ENCODE measurements at regions not wholly inside any gene's neighbourhood (a gene's known extent, or its start where the extent isn't known, plus 50 kb on each side); places are given as distances from the start of the nearest gene placed in this dataset.

GRCh38 chr4:188372829-188373228, 233.6 kb downstream of the TRIML1 start:
- Histone ChIP-seq H2BK12ac (ENCODE audit: low read length) (no peak overlapping the region), H3K4me1 (ENCODE audit: control insufficient read depth in 2 of 2, insufficient read depth in 1 of 2, low read depth in 1 of 2, low read length in 2 of 2) (no peaks in the 10 kb centered on the region), H2BK120ac (ENCODE audit: low read depth, low read length) (no peak overlapping the region), H3K4me2 (ENCODE audit: insufficient read depth, low read length, poor library complexity, severe bottlenecking) (no peak overlapping the region), H4K91ac (ENCODE audit: low read depth, low read length, poor library complexity) (no peak overlapping the region), H3K4me3 (ENCODE audit: low read length in 2 of 2) (no peak overlapping the region), H3K18ac (ENCODE audit: low read length) (no peak overlapping the region), H2BK15ac (ENCODE audit: low read length) (no peak overlapping the region), H4K8ac (ENCODE audit: low read depth, low read length) (no peak overlapping the region), H3K36me3 (replicated peaks in 1 of 2; ENCODE audit: control insufficient read depth in 2 of 2, insufficient read depth in 2 of 2, low read length in 2 of 2) (no peaks in the 10 kb centered on the region), H3K27ac (replicated peaks; ENCODE audit: low read length) (no peak overlapping the region), H2AK5ac (ENCODE audit: low read depth, low read length) (no peak overlapping the region), H3K9me3 (replicated peaks in 1 of 2; ENCODE audit: control insufficient read depth in 2 of 2, insufficient read depth in 1 of 2, low read depth in 1 of 2, low read length in 2 of 2) (peaks cover under 1 to 3% of the 10 kb centered on the region in 2 donors), H2AFZ (ENCODE audit: low read length) (no peak overlapping the region), H3K23ac (ENCODE audit: low read depth, low read length, poor library complexity) (no peak overlapping the region), H3K14ac (ENCODE audit: low read length) (no peak overlapping the region), H3K9ac (ENCODE audit: low read depth, low read length, poor library complexity) (no peak overlapping the region), H3K79me1 (ENCODE audit: low read depth, low read length) (no peaks in the 10 kb centered on the region), H3K4ac (ENCODE audit: low read length) (no peak overlapping the region), H3K27me3 (ENCODE audit: control insufficient read depth in 3 of 3, insufficient read depth in 3 of 3, low read depth in 1 of 3, low read length in 3 of 3) (no peaks in the 10 kb centered on the region), H2BK5ac (ENCODE audit: low read length) (no peak overlapping the region)
- WGBS, 2 donors (ENCODE audit: extremely low coverage in 2 of 2, insufficient read length in 2 of 2, insufficient replicate concordance in 1 of 2): no CpG with 5 or more reads among the region's 3 CpGs
- no peak for DNase-seq (ENCODE audit: low spot score)

GRCh38 chr4:188374871-188375270, 235.6 kb downstream of the TRIML1 start:
- Histone ChIP-seq H3K4me2 (ENCODE audit: insufficient read depth, low read length, poor library complexity, severe bottlenecking) (no peak overlapping the region), H3K27ac (replicated peaks; ENCODE audit: low read length) (no peak overlapping the region), H2BK15ac (ENCODE audit: low read length) (no peak overlapping the region), H3K9me3 (replicated peaks in 1 of 2; ENCODE audit: control insufficient read depth in 2 of 2, insufficient read depth in 1 of 2, low read depth in 1 of 2, low read length in 2 of 2) (peaks cover 3% of the 10 kb centered on the region in 2 donors), H3K9ac (ENCODE audit: low read depth, low read length, poor library complexity) (no peak overlapping the region), H3K23ac (ENCODE audit: low read depth, low read length, poor library complexity) (no peak overlapping the region), H2AK5ac (ENCODE audit: low read depth, low read length) (no peak overlapping the region), H2BK12ac (ENCODE audit: low read length) (no peak overlapping the region), H2BK5ac (ENCODE audit: low read length) (no peak overlapping the region), H2AFZ (ENCODE audit: low read length) (no peak overlapping the region), H3K36me3 (replicated peaks in 1 of 2; ENCODE audit: control insufficient read depth in 2 of 2, insufficient read depth in 2 of 2, low read length in 2 of 2) (no peaks in the 10 kb centered on the region), H2BK120ac (ENCODE audit: low read depth, low read length) (no peak overlapping the region), H3K14ac (ENCODE audit: low read length) (no peak overlapping the region), H3K4ac (ENCODE audit: low read length) (no peak overlapping the region), H4K8ac (ENCODE audit: low read depth, low read length) (no peak overlapping the region), H3K27me3 (ENCODE audit: control insufficient read depth in 3 of 3, insufficient read depth in 3 of 3, low read depth in 1 of 3, low read length in 3 of 3) (no peaks in the 10 kb centered on the region), H3K18ac (ENCODE audit: low read length) (no peak overlapping the region), H3K4me3 (ENCODE audit: low read length in 2 of 2) (no peak overlapping the region), H3K4me1 (ENCODE audit: control insufficient read depth in 2 of 2, insufficient read depth in 1 of 2, low read depth in 1 of 2, low read length in 2 of 2) (no peaks in the 10 kb centered on the region), H4K91ac (ENCODE audit: low read depth, low read length, poor library complexity) (no peak overlapping the region), H3K79me1 (ENCODE audit: low read depth, low read length) (no peaks in the 10 kb centered on the region)
- no CpG with 5 or more reads among the region's 5 CpGs for WGBS, 2 donors (ENCODE audit: extremely low coverage in 2 of 2, insufficient read length in 2 of 2, insufficient replicate concordance in 1 of 2)
- no peak for DNase-seq (ENCODE audit: low spot score)

DNA sequence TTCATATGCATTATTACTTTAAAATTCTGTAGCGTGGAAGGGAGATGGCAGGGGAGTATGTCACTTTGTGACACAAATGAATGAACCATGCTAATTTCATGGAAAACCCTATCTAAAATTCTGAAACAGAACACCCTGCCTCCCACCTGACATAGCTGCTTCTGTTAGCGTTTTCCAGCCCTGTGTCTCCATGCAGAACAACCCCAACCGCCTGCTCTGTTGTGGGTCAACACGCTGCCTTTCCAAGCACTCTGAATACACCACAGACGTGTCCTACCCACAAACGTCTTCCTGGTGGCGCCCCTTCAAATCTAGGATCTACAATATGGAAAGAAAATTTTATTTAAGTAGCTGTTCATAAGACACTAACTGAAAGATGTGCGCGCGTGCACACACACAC, 238.6 kb downstream of the TRIML1 start:
- no peak overlapping the region for H3K9ac ChIP-seq (ENCODE audit: low read depth, low read length, poor library complexity)
- H3K79me1 ChIP-seq (ENCODE audit: low read depth, low read length): no peaks in the 10 kb centered on the region
- H3K27ac ChIP-seq (replicated peaks; ENCODE audit: low read length): no peak overlapping the region
- H3K4me3 ChIP-seq (ENCODE audit: low read length in 2 of 2): no peak overlapping the region
- no peak overlapping the region for H3K14ac ChIP-seq (ENCODE audit: low read length)
- DNase-seq (ENCODE audit: low spot score): no peak
- no peaks in the 10 kb centered on the region for H3K36me3 ChIP-seq (replicated peaks in 1 of 2; ENCODE audit: control insufficient read depth in 2 of 2, insufficient read depth in 2 of 2, low read length in 2 of 2)
- no peak overlapping the region for H3K23ac ChIP-seq (ENCODE audit: low read depth, low read length, poor library complexity)
- H3K4me1 ChIP-seq (ENCODE audit: control insufficient read depth in 2 of 2, insufficient read depth in 1 of 2, low read depth in 1 of 2, low read length in 2 of 2): no peaks in the 10 kb centered on the region
- H4K8ac ChIP-seq (ENCODE audit: low read depth, low read length): no peak overlapping the region
- H4K91ac ChIP-seq (ENCODE audit: low read depth, low read length, poor library complexity): no peak overlapping the region
- no peak overlapping the region for H2BK120ac ChIP-seq (ENCODE audit: low read depth, low read length)
- WGBS, 2 donors (ENCODE audit: extremely low coverage in 2 of 2, insufficient read length in 2 of 2, insufficient replicate concordance in 1 of 2): no CpG with 5 or more reads among the region's 10 CpGs
- no peak overlapping the region for H3K4me2 ChIP-seq (ENCODE audit: insufficient read depth, low read length, poor library complexity, severe bottlenecking)
- H3K9me3 ChIP-seq (replicated peaks in 1 of 2; ENCODE audit: control insufficient read depth in 2 of 2, insufficient read depth in 1 of 2, low read depth in 1 of 2, low read length in 2 of 2): peaks cover 3% of the 10 kb centered on the region in 2 donors
- H3K18ac ChIP-seq (ENCODE audit: low read length): no peak overlapping the region
- H3K4ac ChIP-seq (ENCODE audit: low read length): no peak overlapping the region
- no peak overlapping the region for H2AK5ac ChIP-seq (ENCODE audit: low read depth, low read length)
- no peaks in the 10 kb centered on the region for H3K27me3 ChIP-seq (ENCODE audit: control insufficient read depth in 3 of 3, insufficient read depth in 3 of 3, low read depth in 1 of 3, low read length in 3 of 3)
- H2BK12ac ChIP-seq (ENCODE audit: low read length): no peak overlapping the region
- no peak overlapping the region for H2BK15ac ChIP-seq (ENCODE audit: low read length)
- H2BK5ac ChIP-seq (ENCODE audit: low read length): no peak overlapping the region
- H2AFZ ChIP-seq (ENCODE audit: low read length): no peak overlapping the region

DNA sequence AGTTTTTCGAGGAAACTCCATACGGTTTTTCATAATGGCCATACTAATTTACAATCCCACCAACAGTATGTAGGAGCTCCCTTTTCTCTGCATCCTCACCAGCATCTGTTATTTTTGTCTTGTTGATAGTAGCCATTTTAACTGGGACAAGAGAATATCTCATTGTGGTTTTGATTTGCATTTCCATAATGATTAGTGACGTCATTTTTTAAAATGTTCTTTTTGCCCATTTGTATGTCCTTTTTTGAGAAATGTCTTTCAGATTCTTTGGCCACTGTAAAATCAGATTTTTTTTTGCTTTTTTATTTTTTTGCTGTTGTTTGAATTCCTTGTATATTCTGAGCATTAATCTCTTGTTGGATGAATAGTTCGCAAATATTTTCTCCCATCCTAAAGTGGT, 243.9 kb downstream of the TRIML1 start:
- Histone ChIP-seq H2BK12ac (ENCODE audit: low read length) (no peak overlapping the region), H2BK120ac (ENCODE audit: low read depth, low read length) (no peak overlapping the region), H3K9ac (ENCODE audit: low read depth, low read length, poor library complexity) (no peak overlapping the region), H3K4me2 (ENCODE audit: insufficient read depth, low read length, poor library complexity, severe bottlenecking) (no peak overlapping the region), H2AFZ (ENCODE audit: low read length) (no peak overlapping the region), H4K91ac (ENCODE audit: low read depth, low read length, poor library complexity) (no peak overlapping the region), H3K9me3 (replicated peaks in 1 of 2; ENCODE audit: control insufficient read depth in 2 of 2, insufficient read depth in 1 of 2, low read depth in 1 of 2, low read length in 2 of 2) (no peaks in the 10 kb centered on the region), H2BK15ac (ENCODE audit: low read length) (no peak overlapping the region), H3K18ac (ENCODE audit: low read length) (no peak overlapping the region), H3K4me1 (ENCODE audit: control insufficient read depth in 2 of 2, insufficient read depth in 1 of 2, low read depth in 1 of 2, low read length in 2 of 2) (peaks cover 0 to 3% of the 10 kb centered on the region in 2 donors), H2BK5ac (ENCODE audit: low read length) (no peak overlapping the region), H3K36me3 (replicated peaks in 1 of 2; ENCODE audit: control insufficient read depth in 2 of 2, insufficient read depth in 2 of 2, low read length in 2 of 2) (no peaks in the 10 kb centered on the region), H3K4ac (ENCODE audit: low read length) (no peak overlapping the region), H3K27ac (replicated peaks; ENCODE audit: low read length) (no peak overlapping the region), H4K8ac (ENCODE audit: low read depth, low read length) (no peak overlapping the region), H3K79me1 (ENCODE audit: low read depth, low read length) (no peaks in the 10 kb centered on the region), H3K27me3 (ENCODE audit: control insufficient read depth in 3 of 3, insufficient read depth in 3 of 3, low read depth in 1 of 3, low read length in 3 of 3) (no peaks in the 10 kb centered on the region), H3K4me3 (ENCODE audit: low read length in 2 of 2) (no peak overlapping the region), H3K14ac (ENCODE audit: low read length) (no peak overlapping the region), H3K23ac (ENCODE audit: low read depth, low read length, poor library complexity) (no peak overlapping the region), H2AK5ac (ENCODE audit: low read depth, low read length) (no peak overlapping the region)
- DNase-seq (ENCODE audit: low spot score): no peak
- WGBS, 2 donors (ENCODE audit: extremely low coverage in 2 of 2, insufficient read length in 2 of 2, insufficient replicate concordance in 1 of 2): no CpG with 5 or more reads among the region's 4 CpGs

Data from neuronal stem cell (in vitro differentiated cells).